Effector memory CD4-positive, alpha-beta T cell (primary cell): ENCODE measurements at regions not wholly inside any gene's neighbourhood (a gene's known extent, or its start where the extent isn't known, plus 50 kb on each side); places are given as distances from the start of the nearest gene placed in this dataset.
"Not testable (repeated sequence)": the region's sequence is repeated elsewhere in the genome, so short reads cannot be mapped to it uniquely, and the experiment has no call there.

Source experiments
- DNase-seq, 3 donors: peaks; one replicate each; pipeline ENCODE4 v3.0.0-alpha.2; 2020
- H3K27ac ChIP-seq: 2 replicates; pipeline ENCODE4 v1.7.0; 2013; ENCODE audit warnings: mild to moderate bottlenecking, low read length, moderate library complexity; ENCODE audit not compliant: insufficient read depth, poor library complexity, severe bottlenecking
- H3K27me3 ChIP-seq: replicated peaks from 2 replicates; pipeline ENCODE4 v1.7.0; 2013; ENCODE audit warnings: mild to moderate bottlenecking, low read length; ENCODE audit not compliant: insufficient read depth, control insufficient read depth, poor library complexity, severe bottlenecking
- H3K36me3 ChIP-seq: 2 replicates; pipeline ENCODE4 v1.7.0; 2013; ENCODE audit warnings: mild to moderate bottlenecking, low read length, moderate library complexity; ENCODE audit not compliant: control insufficient read depth, insufficient read depth
- H3K4me1 ChIP-seq: 2 replicates; pipeline ENCODE4 v1.7.0; 2013; ENCODE audit warnings: low read length, mild to moderate bottlenecking; ENCODE audit not compliant: control insufficient read depth, insufficient read depth, poor library complexity, severe bottlenecking
- H3K4me3 ChIP-seq: 2 replicates; pipeline ENCODE4 v1.7.0; 2013; ENCODE audit warnings: low read length, low read depth, mild to moderate bottlenecking; ENCODE audit not compliant: insufficient read depth, poor library complexity, severe bottlenecking
- H3K9me3 ChIP-seq: 2 replicates; pipeline ENCODE4 v1.7.0; 2013; ENCODE audit warnings: mild to moderate bottlenecking, low read length, moderate library complexity; ENCODE audit not compliant: control insufficient read depth

GRCh38 chr13:99734013-99734693 lies 232.9 kb downstream of the TM9SF2 start:
- H3K9me3 ChIP-seq = no peaks in the 10 kb centered on the region
- no peak overlapping the region for H3K4me3 ChIP-seq
- H3K36me3 ChIP-seq = no peaks in the 10 kb centered on the region
- H3K4me1 ChIP-seq = no peaks in the 10 kb centered on the region
- no peak overlapping the region for H3K27ac ChIP-seq
- H3K27me3 ChIP-seq = no peaks in the 10 kb centered on the region
- no peak for DNase-seq

- Histone ChIP-seq H3K9me3 (no peaks in the 10 kb centered on the region), H3K4me1 (no peaks in the 10 kb centered on the region), H3K36me3 (no peaks in the 10 kb centered on the region), H3K4me3 (no peak overlapping the region), H3K27me3 (no peaks in the 10 kb centered on the region), H3K27ac (no peak overlapping the region)
- DNase-seq = no peak
Measured at GRCh38 chr13:99733346-99733745, 232.1 kb downstream of the TM9SF2 start.

DNA sequence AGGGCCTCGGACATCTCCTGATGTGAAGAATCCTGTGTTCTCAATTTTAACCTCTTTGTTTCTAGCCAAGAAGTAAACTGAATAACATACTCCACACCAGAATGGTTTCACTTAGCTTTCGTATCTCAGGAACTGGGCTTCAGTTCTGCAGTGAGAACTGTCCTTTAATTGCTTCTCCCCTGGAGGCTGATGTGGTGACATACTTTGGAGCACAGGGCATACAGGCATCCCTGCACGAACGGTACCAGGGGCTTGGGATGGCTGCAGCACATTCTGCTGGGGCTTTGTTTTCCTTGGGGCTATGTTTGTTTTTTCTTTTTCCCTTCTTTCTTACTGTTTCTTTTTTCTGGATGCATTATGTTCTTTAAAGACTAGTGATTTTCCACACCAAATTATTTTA lies 230.5 kb downstream of the TM9SF2 start:
- Histone ChIP-seq H3K27me3 (no peaks in the 10 kb centered on the region), H3K27ac (no peak overlapping the region)

DNA sequence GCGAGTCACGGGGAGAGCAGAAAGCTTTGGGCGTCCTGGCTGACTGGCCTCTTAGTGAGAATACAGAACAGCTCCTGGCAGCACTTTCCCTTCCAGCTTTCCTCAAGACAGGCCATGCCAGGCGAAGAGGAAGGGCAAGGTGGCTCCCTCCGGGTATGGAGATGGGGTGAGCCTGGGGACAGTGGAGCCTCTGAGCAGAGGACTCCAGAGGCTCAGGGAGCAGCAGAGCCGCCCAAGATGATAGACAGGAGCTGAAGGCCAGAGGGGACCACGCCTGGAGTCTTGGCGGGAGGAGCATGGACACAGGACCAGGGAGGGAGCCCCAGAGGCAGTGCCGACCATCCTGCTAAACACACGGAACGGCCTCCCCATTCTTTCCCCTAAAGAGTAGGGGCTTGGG lies 229.1 kb downstream of the TM9SF2 start:
- H3K9me3 ChIP-seq = no peaks in the 10 kb centered on the region
- H3K4me3 ChIP-seq = no peak overlapping the region
- H3K36me3 ChIP-seq = no peaks in the 10 kb centered on the region
- no peaks in the 10 kb centered on the region for H3K27me3 ChIP-seq
- no peak for DNase-seq
- no peaks in the 10 kb centered on the region for H3K4me1 ChIP-seq
- H3K27ac ChIP-seq = no peak overlapping the region

More for the DNA sequence above, 230.5 kb downstream of the TM9SF2 start:
- no peak for DNase-seq
- Histone ChIP-seq H3K9me3 (no peaks in the 10 kb centered on the region), H3K4me3 (no peak overlapping the region), H3K4me1 (no peaks in the 10 kb centered on the region), H3K36me3 (no peaks in the 10 kb centered on the region)

DNA sequence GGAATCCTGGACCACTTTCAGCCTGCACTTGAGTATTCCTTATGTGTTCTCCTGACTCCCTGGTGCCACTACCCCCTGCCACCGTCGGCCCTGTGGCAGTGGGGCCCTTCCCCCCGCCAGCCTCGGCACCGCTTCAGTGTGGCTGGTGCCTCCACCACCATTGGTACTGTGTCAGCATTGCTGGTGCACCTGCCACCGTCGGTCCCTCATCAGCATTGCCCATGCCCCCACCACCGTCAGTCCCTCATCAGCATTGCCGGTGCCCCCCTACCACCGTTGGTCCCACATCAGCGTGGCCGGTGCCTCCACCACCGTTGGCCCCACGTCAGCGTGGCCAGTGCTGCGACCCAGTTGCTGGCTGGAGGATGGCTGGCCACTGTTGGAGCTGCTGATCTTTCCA lies 228.5 kb downstream of the TM9SF2 start:
- Histone ChIP-seq H3K4me1 (no peaks in the 10 kb centered on the region), H3K4me3 (no peak overlapping the region), H3K36me3 (no peaks in the 10 kb centered on the region), H3K27me3 (no peaks in the 10 kb centered on the region), H3K27ac (no peak overlapping the region), H3K9me3 (no peaks in the 10 kb centered on the region)
- no peak for DNase-seq

DNA sequence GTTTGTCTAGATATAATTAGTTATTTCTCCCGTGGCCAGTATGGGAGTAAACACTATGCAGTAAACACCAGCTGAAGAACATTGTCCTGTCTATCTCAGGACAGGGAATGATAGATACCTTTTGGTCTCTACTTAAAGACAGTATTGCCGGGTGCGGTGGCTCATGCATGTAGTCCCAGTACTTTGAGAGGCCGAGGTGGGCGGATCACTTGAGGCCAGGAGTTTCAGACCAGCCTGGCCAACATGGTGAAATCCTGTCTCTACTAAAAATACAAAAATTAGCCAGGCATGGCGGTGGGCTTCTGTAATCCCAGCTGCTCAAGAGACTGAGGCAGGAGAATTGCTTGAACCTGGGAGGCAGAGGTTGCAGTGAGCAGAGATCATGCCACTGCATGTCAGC lies 226.4 kb downstream of the TM9SF2 start:
- H3K27ac ChIP-seq, DNase-seq, H3K9me3 ChIP-seq, H3K4me3 ChIP-seq, H3K36me3 ChIP-seq, H3K4me1 ChIP-seq, H3K27me3 ChIP-seq: not testable (repeated sequence)

DNA sequence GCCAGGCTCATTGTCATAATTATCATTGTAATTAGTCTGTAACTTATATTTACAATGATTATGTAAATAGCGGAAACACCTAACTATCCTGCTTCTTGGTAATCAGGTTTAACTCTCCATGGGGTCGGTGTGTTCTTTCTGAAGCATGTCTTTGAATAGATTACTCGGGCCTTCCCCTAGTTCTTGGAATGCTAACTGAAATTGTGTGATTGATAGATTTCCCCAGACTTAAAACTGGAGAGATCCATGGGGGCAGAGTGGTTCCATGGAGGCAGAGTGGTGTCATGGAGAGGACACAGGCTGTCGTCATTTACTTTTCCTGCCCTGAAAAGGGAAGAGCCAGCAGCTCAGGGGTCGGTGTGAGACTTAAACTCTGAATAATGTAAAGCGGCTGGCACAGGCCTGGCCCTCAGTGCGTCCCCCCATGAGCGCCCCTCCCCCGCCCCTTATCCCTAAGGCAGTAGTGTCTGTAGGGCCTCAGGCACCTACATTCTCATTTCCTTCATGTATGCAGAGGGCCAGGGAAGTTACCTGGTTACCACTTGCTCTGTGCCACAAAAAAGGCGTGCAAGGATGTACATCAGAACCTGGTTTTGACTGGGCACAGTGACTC lies 225.1 kb downstream of the TM9SF2 start:
- Histone ChIP-seq H3K4me3 (no peak overlapping the region), H3K27me3 (no peaks in the 10 kb centered on the region), H3K36me3 (no peaks in the 10 kb centered on the region)

DNA sequence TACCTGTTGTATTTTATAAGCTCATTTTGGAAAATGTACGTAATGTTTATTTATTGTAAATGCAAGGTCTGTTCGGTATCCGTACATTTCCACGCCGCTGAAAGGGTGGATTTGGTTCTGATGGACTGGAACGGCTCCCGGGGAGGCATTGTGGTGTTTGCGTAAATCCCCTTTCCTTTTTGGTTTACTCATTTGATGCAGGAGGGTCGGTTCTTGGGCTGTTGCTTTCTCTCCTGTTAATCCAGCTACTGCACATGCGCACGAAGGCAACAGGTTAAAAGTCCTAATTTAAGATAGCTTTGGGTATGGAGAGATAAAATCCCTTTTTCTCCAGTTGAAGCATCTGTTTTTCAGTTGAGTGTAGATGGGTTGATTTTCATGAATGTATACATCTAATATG lies 224.4 kb downstream of the TM9SF2 start:
- H3K27ac ChIP-seq = no peak overlapping the region
- no peak overlapping the region for H3K4me3 ChIP-seq
- no peaks in the 10 kb centered on the region for H3K36me3 ChIP-seq
- H3K4me1 ChIP-seq = no peaks in the 10 kb centered on the region
- no peaks in the 10 kb centered on the region for H3K27me3 ChIP-seq
- H3K9me3 ChIP-seq = no peaks in the 10 kb centered on the region
- DNase-seq = no peak

More for the DNA sequence above, 225.1 kb downstream of the TM9SF2 start:
- Histone ChIP-seq H3K27ac (no peak overlapping the region), H3K4me1 (no peaks in the 10 kb centered on the region), H3K9me3 (no peaks in the 10 kb centered on the region)
- no peak for DNase-seq

GRCh38 chr13:99724633-99725517 lies 223.6 kb downstream of the TM9SF2 start:
- H3K4me3 ChIP-seq = no peak overlapping the region
- H3K4me1 ChIP-seq = no peaks in the 10 kb centered on the region
- H3K27me3 ChIP-seq = no peaks in the 10 kb centered on the region
- DNase-seq = no peak
- H3K9me3 ChIP-seq = no peaks in the 10 kb centered on the region
- no peaks in the 10 kb centered on the region for H3K36me3 ChIP-seq
- H3K27ac ChIP-seq = no peak overlapping the region

- H3K4me3 ChIP-seq = no peak overlapping the region
- no peaks in the 10 kb centered on the region for H3K36me3 ChIP-seq
- no peaks in the 10 kb centered on the region for H3K4me1 ChIP-seq
- DNase-seq = no peak
- H3K27ac ChIP-seq = no peak overlapping the region
- no peaks in the 10 kb centered on the region for H3K9me3 ChIP-seq
- H3K27me3 ChIP-seq = no peaks in the 10 kb centered on the region
Measured at GRCh38 chr13:99723878-99724277, 222.6 kb downstream of the TM9SF2 start.
